IgD-negative memory B cell (primary cell): ENCODE measurements at regions not wholly inside any gene's neighbourhood (a gene's known extent, or its start where the extent isn't known, plus 50 kb on each side); places are given as distances from the start of the nearest gene placed in this dataset.

Experiments
- H3K27ac Mint-ChIP-seq, 3 donors: one replicate each; pipeline ENCODE4 v1.8.0; 2020 to 2022; ENCODE audit warnings: mild to moderate bottlenecking in 3 of 3, mixed read lengths in 3 of 3, moderate library complexity in 1 of 3
- H3K27me3 Mint-ChIP-seq: one replicate; pipeline ENCODE4 v1.8.0; 2021; ENCODE audit warnings: mixed read lengths
- H3K36me3 Mint-ChIP-seq: one replicate; pipeline ENCODE4 v1.8.0; 2020; ENCODE audit warnings: mild to moderate bottlenecking, mixed read lengths
- H3K4me1 Mint-ChIP-seq, 3 donors: one replicate each; pipeline ENCODE4 v1.8.0; 2020 to 2022; ENCODE audit warnings: mixed read lengths in 3 of 3, mild to moderate bottlenecking in 1 of 3
- H3K4me3 Mint-ChIP-seq, 4 donors: one replicate each; pipeline ENCODE4 v1.8.0; 2020 to 2022; ENCODE audit warnings: mild to moderate bottlenecking in 4 of 4, mixed read lengths in 4 of 4, moderate library complexity in 3 of 4
- H3K9me3 Mint-ChIP-seq, 3 donors: one replicate each; pipeline ENCODE4 v1.8.0; 2020 to 2021; ENCODE audit warnings: mixed read lengths in 3 of 3, mild to moderate bottlenecking in 1 of 3

GRCh38 chr7:106765727-106766355 lies 99.2 kb upstream of the PIK3CG start:
- H3K4me1 Mint-ChIP-seq: peaks cover 9 to 19% (median 16%) of the 10 kb centered on the region in 3 donors

DNA sequence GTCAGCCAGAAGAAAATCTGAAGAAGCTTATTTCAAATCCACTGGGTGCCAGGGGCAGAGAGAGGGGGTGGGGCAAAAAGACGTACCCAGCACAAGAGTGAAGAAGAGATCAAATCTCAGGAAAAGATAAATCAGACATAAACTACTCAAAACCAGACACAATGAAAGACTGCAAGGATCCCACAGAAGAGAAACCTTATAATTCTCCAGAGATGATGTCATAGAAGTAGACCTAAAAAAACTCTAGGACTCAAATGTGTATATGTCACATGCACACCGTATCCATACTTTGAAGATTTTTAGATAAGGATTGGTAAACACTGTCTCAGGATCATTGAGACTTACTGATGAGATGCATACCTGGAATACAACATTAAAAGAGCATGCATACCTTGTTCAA lies 98.5 kb upstream of the PIK3CG start:
- H3K4me3 Mint-ChIP-seq: peak overlapping the region in 1 of 4 donors; percentile 29
- no peak overlapping the region for H3K27ac Mint-ChIP-seq
- H3K36me3 Mint-ChIP-seq: no peaks in the 10 kb centered on the region
- H3K27me3 Mint-ChIP-seq: peaks cover 1% of the 10 kb centered on the region
- peaks cover 9 to 19% (median 16%) of the 10 kb centered on the region in 3 donors for H3K4me1 Mint-ChIP-seq
- no peaks in the 10 kb centered on the region for H3K9me3 Mint-ChIP-seq

More at GRCh38 chr7:106765727-106766355, 99.2 kb upstream of the PIK3CG start:
- Mint-ChIP-seq H3K27me3 (peaks cover 1% of the 10 kb centered on the region), H3K4me3 (no peak overlapping the region), H3K27ac (no peak overlapping the region), H3K9me3 (no peaks in the 10 kb centered on the region), H3K36me3 (no peaks in the 10 kb centered on the region)

DNA sequence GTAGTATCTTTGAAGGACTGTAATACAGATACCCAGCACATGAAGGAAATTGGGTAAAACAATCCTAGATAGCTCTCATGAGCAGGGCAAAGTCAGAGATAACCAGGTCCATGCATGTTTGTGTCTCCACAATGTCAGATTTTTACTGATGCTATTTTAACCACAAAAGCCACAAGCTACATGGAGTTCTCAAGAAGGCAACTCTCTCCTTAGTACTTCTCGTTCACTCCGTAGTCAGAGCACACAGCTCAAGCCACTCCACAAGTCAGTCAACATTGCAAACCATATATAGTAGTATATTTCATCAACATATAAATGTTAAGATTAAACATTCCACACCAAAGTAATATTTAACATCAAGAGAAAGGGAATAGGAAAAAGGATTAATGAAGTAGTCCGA lies 98.0 kb upstream of the PIK3CG start:
- H3K27me3 Mint-ChIP-seq: peaks cover 1% of the 10 kb centered on the region
- H3K36me3 Mint-ChIP-seq: no peaks in the 10 kb centered on the region
- H3K27ac Mint-ChIP-seq: peak overlapping the region in 1 of 3 donors; percentile 84
- H3K9me3 Mint-ChIP-seq: no peaks in the 10 kb centered on the region
- peaks cover 9 to 19% (median 16%) of the 10 kb centered on the region in 3 donors for H3K4me1 Mint-ChIP-seq
- peak overlapping the region in 2 of 4 donors; percentile 29 to 67 for H3K4me3 Mint-ChIP-seq

- Mint-ChIP-seq H3K36me3 (no peaks in the 10 kb centered on the region), H3K4me3 (peak overlapping the region; percentile 56 to 81 (median 76)), H3K4me1 (peaks cover 9 to 19% (median 16%) of the 10 kb centered on the region in 3 donors), H3K27me3 (peaks cover 1% of the 10 kb centered on the region), H3K27ac (peak overlapping the region; percentile 71 to 93 (median 84)), H3K9me3 (no peaks in the 10 kb centered on the region)
Measured at GRCh38 chr7:106767498-106768323, 97.4 kb upstream of the PIK3CG start.

- Mint-ChIP-seq H3K27me3 (peaks cover 1% of the 10 kb centered on the region), H3K9me3 (no peaks in the 10 kb centered on the region), H3K4me3 (peak overlapping the region; percentile 56 to 81 (median 76)), H3K4me1 (peaks cover 9 to 19% (median 16%) of the 10 kb centered on the region in 3 donors), H3K36me3 (no peaks in the 10 kb centered on the region), H3K27ac (peak overlapping the region; percentile 71 to 93 (median 84))
Measured at GRCh38 chr7:106768324-106768751, 96.7 kb upstream of the PIK3CG start.

GRCh38 chr7:106770191-106770590 lies 94.9 kb upstream of the PIK3CG start:
- no peak overlapping the region for H3K4me3 Mint-ChIP-seq
- peaks cover 9 to 19% (median 16%) of the 10 kb centered on the region in 3 donors for H3K4me1 Mint-ChIP-seq
- H3K27ac Mint-ChIP-seq: peak overlapping the region in 1 of 3 donors; percentile 3
- no peaks in the 10 kb centered on the region for H3K36me3 Mint-ChIP-seq
- H3K27me3 Mint-ChIP-seq: peaks cover 3% of the 10 kb centered on the region
- H3K9me3 Mint-ChIP-seq: no peaks in the 10 kb centered on the region

GRCh38 chr7:106772655-106773108 lies 92.4 kb upstream of the PIK3CG start:
- Mint-ChIP-seq H3K4me3 (no peak overlapping the region), H3K4me1 (peaks cover 7 to 12% (median 12%) of the 10 kb centered on the region in 3 donors), H3K27ac (no peak overlapping the region), H3K27me3 (peaks cover 3% of the 10 kb centered on the region), H3K9me3 (no peaks in the 10 kb centered on the region), H3K36me3 (no peaks in the 10 kb centered on the region)

GRCh38 chr7:106773228-106773627 lies 91.9 kb upstream of the PIK3CG start:
- Mint-ChIP-seq H3K9me3 (no peaks in the 10 kb centered on the region), H3K4me1 (peaks cover 3 to 8% (median 7%) of the 10 kb centered on the region in 3 donors), H3K27ac (no peak overlapping the region), H3K27me3 (peaks cover 3% of the 10 kb centered on the region), H3K4me3 (no peak overlapping the region), H3K36me3 (no peaks in the 10 kb centered on the region)

DNA sequence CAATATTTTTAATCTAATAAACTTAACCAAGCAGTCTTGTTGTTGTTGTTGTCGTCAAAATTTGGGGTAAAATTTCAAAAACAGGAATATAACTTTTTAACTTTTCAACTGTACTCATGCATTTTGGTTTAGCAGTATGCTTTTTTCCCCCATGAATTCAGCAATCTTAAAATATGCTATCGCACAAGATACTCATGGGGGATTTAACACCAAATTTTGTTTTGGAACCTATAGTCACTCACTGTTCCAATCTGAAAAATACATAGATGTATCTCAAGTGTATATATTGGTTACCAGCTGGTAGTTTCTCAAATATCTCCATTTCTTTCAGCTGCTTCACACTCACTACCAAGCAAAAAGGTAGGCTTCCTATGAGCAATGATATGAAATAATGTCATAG lies 91.4 kb upstream of the PIK3CG start:
- H3K27me3 Mint-ChIP-seq: peaks cover 3% of the 10 kb centered on the region
- no peaks in the 10 kb centered on the region for H3K36me3 Mint-ChIP-seq
- H3K9me3 Mint-ChIP-seq: no peaks in the 10 kb centered on the region

DNA sequence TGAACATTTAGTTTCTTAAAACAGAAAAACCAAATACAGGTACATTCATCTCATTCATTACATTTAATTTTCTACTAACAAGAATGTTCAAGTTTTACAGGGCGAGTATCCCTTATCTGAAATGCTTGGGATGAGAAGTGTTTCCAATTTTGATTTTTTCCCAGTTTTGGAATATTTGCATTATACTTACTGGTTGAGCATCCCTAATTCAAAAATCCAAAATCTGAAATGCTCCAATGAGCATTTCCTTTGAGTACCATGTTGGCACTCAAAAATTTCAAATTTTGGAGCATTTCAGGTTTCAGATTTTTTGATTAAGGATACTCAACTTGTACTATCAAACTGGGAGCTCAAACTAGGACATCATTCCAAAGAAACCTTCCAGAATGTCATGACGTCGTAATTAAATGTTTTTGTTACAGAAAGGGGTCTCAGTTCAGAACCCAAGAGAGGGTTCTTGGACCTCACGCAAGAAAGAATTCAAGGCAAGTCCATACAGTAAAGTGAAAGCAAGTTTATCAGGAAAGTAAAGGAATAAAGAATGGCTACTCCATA lies 90.8 kb upstream of the PIK3CG start:
- Mint-ChIP-seq H3K27ac (no peak overlapping the region), H3K36me3 (no peaks in the 10 kb centered on the region), H3K9me3 (no peaks in the 10 kb centered on the region), H3K4me1 (no peaks in the 10 kb centered on the region), H3K4me3 (no peak overlapping the region), H3K27me3 (peaks cover 3% of the 10 kb centered on the region)

More for the DNA sequence above, 91.4 kb upstream of the PIK3CG start:
- no peak overlapping the region for H3K4me3 Mint-ChIP-seq
- peaks cover under 1 to 5% (median 2%) of the 10 kb centered on the region in 3 donors for H3K4me1 Mint-ChIP-seq
- H3K27ac Mint-ChIP-seq: no peak overlapping the region

- peak overlapping the region in 1 of 3 donors; percentile 34 for H3K27ac Mint-ChIP-seq
Measured at GRCh38 chr7:106774768-106775551, 90.1 kb upstream of the PIK3CG start.

GRCh38 chr7:106775552-106775936 lies 89.5 kb upstream of the PIK3CG start:
- Mint-ChIP-seq H3K27me3 (peaks cover 3% of the 10 kb centered on the region), H3K9me3 (no peaks in the 10 kb centered on the region), H3K4me3 (no peak overlapping the region), H3K27ac (no peak overlapping the region), H3K4me1 (no peaks in the 10 kb centered on the region), H3K36me3 (no peaks in the 10 kb centered on the region)

More at GRCh38 chr7:106774768-106775551, 90.1 kb upstream of the PIK3CG start:
- H3K4me3 Mint-ChIP-seq: no peak overlapping the region
- peaks cover 3% of the 10 kb centered on the region for H3K27me3 Mint-ChIP-seq
- H3K4me1 Mint-ChIP-seq: no peaks in the 10 kb centered on the region
- H3K36me3 Mint-ChIP-seq: no peaks in the 10 kb centered on the region
- no peaks in the 10 kb centered on the region for H3K9me3 Mint-ChIP-seq

DNA sequence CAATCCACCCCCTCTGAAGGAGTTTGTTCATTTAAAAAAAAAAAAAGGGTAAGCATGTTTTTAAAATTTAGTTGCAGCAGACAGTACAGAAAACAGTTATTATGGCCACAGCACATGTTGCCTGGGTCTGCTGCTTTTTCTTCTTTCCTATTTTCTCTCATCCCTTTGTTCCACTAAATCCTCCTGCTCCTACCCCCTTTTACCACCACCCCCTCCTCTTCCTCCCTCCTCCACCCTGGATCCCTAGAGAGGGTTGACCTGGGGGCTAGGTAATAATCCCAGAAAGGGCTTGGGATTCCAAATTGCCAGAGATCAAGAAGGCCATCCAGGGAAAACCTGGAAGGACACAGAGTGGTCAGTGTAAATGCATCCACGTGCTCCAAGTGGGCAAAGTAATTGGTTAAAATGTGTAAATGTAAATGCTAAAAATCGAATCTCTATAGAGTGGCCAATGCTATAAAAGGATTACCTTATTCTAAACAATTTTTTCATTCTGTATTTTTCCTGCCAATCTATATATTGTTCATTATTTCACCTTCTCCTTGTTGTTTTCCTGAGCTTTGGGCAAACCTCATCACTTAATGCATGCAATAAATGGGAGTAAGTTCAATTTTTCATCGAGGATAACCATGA lies 89.0 kb upstream of the PIK3CG start:
- Mint-ChIP-seq H3K4me3 (no peak overlapping the region), H3K27ac (no peak overlapping the region), H3K27me3 (peaks cover 3% of the 10 kb centered on the region), H3K4me1 (no peaks in the 10 kb centered on the region), H3K9me3 (no peaks in the 10 kb centered on the region), H3K36me3 (no peaks in the 10 kb centered on the region)

GRCh38 chr7:106776618-106777347 lies 88.3 kb upstream of the PIK3CG start:
- Mint-ChIP-seq H3K27ac (no peak overlapping the region), H3K4me1 (no peaks in the 10 kb centered on the region), H3K27me3 (peaks cover 3% of the 10 kb centered on the region), H3K4me3 (no peak overlapping the region), H3K36me3 (no peaks in the 10 kb centered on the region), H3K9me3 (no peaks in the 10 kb centered on the region)
